Stimulated activated CD4-positive, alpha-beta T cell treated with anti-CD3 and anti-CD28 coated beads, Interleukin-15, amount 100 ng/mL, for 48 hours (primary cell): ENCODE measurements at regions not wholly inside any gene's neighbourhood (a gene's known extent, or its start where the extent isn't known, plus 50 kb on each side); places are given as distances from the start of the nearest gene placed in this dataset.

Experiments
- DNase-seq, 2 donors: peaks; one replicate each; pipeline ENCODE4 v3.0.0-alpha.2; 2020; ENCODE audit warnings: low read depth in 2 of 2

GRCh38 chr14:58783792-58784511 lies 146.2 kb downstream of the DACT1 start:
- no peak for DNase-seq

- no peak for DNase-seq
Measured at GRCh38 chr14:58784931-58785330, 147.2 kb downstream of the DACT1 start.

GRCh38 chr14:58785701-58786100 lies 147.9 kb downstream of the DACT1 start:
- no peak for DNase-seq

- no peak for DNase-seq
Measured at GRCh38 chr14:58787592-58787991, 149.8 kb downstream of the DACT1 start.

GRCh38 chr14:58788655-58789503 lies 151.1 kb downstream of the DACT1 start:
- no peak for DNase-seq

- no peak for DNase-seq
Measured at GRCh38 chr14:58789736-58790135, 152.0 kb downstream of the DACT1 start.

GRCh38 chr14:58792416-58792815 lies 154.7 kb downstream of the DACT1 start:
- DNase-seq = no peak

- no peak for DNase-seq
Measured at GRCh38 chr14:58793131-58793740, 155.5 kb downstream of the DACT1 start.

- no peak for DNase-seq
Measured at GRCh38 chr14:58794993-58795762, 157.4 kb downstream of the DACT1 start.

GRCh38 chr14:58796242-58797009 lies 158.7 kb downstream of the DACT1 start:
- no peak for DNase-seq

GRCh38 chr14:58797010-58797429 lies 159.3 kb downstream of the DACT1 start:
- DNase-seq = no peak

- DNase-seq = no peak
Measured at GRCh38 chr14:58798173-58798572, 160.4 kb downstream of the DACT1 start.

GRCh38 chr14:58801086-58801485 lies 163.3 kb downstream of the DACT1 start:
- no peak for DNase-seq

- no peak for DNase-seq
Measured at GRCh38 chr14:58805057-58805456, 167.3 kb downstream of the DACT1 start.

- no peak for DNase-seq
Measured at GRCh38 chr14:58805605-58806409, 168.0 kb downstream of the DACT1 start.

- DNase-seq = no peak
Measured at GRCh38 chr14:58807191-58807590, 169.4 kb downstream of the DACT1 start.

GRCh38 chr14:58808828-58809227 lies 171.1 kb downstream of the DACT1 start:
- DNase-seq = no peak

- no peak for DNase-seq
Measured at GRCh38 chr14:58809520-58809919, 171.8 kb downstream of the DACT1 start.

- DNase-seq = no peak
Measured at GRCh38 chr14:58812050-58812910, 174.5 kb downstream of the DACT1 start.
